GM19025 (cell line): ENCODE measurements at regions not wholly inside any gene's neighbourhood (a gene's known extent, or its start where the extent isn't known, plus 50 kb on each side); places are given as distances from the start of the nearest gene placed in this dataset.
"Not testable (repeated sequence)": the region's sequence is repeated elsewhere in the genome, so short reads cannot be mapped to it uniquely, and the experiment has no call there.

Source experiments
- ATAC-seq: cut with Tn5 transposase; IDR thresholded peaks from one replicate; pipeline ENCODE4 v1.9.1; 2021; ENCODE audit warnings: mild to moderate bottlenecking, low read depth, moderate library complexity; ENCODE audit not compliant: unreplicated experiment

DNA sequence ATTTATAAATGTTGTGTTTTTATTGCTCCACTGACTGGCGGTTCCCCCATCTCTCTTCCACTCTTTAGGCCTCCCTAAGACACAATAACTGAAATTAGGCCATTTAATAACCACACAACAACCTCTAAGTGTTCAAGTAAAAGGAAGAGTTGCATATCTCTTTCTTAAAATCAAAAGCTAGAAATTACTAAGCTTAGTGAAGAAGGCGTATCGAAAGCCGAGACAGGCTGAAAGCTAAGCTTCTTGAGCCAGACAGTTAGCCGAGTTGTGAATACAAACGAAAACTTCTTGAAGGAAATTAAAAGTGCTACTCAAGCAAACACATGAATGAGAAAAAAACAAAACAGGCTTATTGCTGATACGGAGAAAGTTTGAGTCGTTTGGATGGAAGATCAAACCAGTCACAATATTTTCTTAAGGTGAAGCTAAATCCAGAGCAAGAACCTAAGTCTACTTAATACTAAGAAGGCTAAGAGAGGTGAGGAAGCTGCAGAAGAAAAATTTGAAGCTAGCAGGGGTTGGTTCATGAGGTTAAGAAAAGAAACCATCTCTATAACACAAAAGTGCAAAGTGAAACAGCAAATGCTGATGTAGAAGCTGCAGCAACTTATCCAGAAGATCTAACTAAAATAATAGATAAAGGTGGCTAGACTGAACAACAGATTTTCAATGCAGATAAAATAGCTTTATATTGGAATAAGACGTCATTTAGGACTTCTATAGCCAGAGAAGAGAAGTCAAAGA is 194.0 kb upstream of the TTC29 start:
- ATAC-seq, result peak; percentile 61

DNA sequence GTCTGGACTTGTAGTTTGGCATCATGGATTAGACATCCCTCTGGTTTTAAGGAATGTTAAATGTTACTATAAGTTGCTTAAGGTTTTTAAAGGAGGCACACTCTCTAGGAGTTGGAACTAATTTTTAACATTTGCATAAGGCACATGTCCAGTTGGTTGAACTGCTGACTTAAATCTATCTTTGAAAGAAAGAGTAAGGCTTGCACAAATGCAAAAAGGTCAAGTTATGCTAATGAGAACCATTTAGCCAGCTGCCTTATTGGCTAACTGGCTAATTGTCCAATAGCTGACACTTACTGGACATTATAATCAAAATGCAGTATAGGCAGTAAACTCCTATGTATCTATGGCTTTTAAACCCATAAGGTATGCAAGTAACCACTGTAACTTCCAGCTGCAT is 206.1 kb upstream of the TTC29 start:
- no peak for ATAC-seq

DNA sequence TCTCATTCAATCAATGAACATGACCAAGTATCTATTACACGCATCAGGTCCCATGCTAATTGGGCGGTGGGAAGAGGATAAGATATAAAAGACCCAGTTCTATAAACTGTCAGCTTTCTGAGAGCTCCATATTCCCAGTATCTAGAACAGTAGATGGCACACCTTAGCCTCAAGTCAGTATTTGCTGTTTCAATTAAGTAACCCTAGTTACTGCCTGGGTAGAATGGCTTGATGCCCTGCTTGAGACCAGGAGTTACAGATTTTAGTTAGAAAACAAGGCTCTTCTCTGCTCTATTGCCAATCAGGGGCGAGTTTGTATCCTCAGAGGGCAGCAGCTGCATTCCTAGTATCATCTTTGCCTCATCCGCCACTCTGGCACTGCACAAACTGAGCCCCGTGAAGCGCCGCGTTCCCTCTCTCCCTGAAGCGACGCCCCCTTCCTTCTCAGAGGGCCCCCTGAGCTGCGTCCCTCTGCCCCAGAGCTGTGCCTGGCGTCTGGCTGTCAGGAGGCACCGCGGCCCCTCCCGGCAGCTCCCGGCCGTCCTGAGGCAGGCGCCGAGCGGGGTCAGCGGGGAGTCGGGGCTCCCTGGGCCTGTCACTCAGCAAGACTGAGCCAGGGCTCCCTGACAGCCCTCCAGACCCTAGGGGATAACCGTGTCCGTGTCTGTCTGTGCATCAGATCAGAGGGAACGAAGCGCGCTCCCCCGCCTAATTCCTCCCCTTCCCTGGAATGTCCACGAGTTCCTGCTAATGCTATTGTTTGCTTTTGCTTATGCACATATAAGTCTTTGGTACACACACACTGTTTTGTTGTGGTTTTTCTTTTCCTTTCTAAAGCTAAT is 212.4 kb upstream of the TTC29 start:
- no peak for ATAC-seq

DNA sequence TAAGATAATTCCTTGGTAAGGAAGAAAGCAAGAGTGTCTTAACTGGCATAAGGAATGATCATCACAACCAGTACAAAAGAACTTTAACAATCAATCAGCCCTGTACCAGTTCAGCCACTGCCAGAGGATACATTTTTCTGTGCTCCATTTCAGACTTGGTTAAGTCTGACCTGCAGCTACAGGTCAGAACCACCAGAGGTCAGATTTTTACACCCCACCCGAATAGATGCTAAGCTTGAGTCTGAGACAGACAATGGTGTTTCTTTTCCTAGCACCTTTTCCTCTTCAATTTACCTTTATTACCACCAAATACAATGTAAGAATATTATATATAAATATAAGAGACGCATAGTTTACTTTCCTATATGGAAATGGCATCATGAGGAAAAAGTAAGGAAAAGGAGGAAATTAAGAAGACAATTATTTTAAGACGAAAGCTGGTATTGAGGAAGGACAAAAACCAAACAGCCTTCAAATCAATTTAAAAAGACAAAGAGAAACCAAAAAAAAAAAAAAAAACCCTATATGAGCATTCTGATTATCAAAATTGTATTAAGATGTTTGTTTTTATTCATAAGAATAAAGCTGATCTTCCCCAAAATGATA is 215.3 kb upstream of the TTC29 start:
- peak; percentile 73 for ATAC-seq

DNA sequence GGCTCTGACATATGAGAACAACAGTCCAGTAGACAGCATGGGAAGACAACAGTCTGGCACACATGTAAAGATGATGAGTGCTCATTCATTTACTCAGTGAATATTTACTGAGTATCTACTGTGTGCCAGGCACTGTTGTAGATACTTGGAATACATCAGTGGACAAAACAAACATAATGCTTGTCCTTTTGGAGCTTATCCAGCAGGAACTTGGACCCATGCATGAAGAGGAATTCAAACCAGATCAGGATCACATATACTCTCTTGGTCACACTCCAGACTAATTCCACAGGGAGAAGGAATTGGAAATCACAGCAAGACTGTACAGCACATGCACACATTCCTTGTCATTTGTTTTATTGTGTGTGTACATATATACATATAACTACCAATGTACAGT is 217.6 kb upstream of the TTC29 start:
- ATAC-seq, result no peak

DNA sequence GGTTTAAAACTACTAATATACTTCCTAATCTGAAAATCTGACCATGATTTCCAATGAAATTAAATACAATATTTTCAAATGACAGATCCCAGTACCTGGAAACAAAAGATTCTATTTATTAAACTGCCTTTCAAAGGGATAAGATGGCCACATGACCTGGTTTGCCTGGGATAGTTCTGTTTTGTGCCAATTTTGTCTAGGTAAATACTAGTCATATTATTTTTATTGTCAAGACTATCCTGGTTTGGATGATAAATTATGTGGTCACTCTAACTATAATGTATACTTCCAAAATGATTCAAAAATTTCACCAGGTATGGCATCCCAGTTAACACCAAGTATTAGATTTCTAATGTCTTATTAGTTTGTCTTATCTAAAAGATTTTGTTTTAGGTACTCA is 222.5 kb upstream of the TTC29 start:
- ATAC-seq, result not testable (repeated sequence)

DNA sequence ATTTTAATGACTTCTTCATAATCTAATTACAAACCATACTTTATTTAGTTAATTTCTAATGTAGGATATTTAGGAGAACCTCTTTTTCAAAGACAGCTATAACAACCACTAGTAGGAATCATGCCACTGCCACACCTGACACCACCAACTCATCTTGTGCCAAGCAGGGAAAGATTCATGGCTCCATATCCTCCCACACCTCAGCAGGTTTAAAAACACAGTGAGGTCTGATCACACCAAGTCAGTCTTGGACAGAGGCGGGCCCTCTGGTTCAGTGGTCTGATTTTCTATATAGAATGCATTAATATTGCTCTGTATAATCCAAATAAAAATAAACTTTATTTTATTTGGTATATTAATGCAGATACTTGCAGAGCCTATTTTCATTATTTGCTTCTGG is 227.7 kb upstream of the TTC29 start:
- ATAC-seq, result no peak

DNA sequence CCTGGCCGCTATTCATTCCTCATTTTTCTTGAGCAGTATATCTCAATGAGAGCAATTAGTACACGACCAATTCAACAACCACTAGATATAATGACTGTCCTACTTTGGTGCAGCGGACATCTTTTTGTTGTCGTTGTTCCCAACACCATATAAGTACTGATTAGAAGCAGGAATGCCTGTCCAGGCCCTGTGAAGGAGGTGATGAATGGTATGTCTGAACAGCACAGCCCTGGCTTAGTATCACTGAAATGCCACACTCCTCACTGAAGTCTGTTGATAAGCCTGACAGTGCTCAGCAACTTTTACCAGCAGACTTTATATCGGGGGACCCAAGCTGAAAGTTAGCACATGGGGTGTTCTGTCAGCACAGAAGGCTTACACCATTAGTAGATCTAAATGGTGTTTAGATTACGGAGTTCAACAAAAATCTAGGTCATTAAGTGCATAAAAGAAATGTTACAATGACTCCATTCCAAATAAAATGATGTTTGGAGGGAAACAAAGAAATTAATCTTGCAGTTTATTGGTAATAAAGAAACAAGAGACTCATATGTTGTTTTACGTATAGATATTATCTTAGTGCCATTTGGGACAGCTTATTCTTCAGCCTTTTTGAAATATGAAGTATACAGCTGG is 228.3 kb upstream of the TTC29 start:
- ATAC-seq, result no peak

DNA sequence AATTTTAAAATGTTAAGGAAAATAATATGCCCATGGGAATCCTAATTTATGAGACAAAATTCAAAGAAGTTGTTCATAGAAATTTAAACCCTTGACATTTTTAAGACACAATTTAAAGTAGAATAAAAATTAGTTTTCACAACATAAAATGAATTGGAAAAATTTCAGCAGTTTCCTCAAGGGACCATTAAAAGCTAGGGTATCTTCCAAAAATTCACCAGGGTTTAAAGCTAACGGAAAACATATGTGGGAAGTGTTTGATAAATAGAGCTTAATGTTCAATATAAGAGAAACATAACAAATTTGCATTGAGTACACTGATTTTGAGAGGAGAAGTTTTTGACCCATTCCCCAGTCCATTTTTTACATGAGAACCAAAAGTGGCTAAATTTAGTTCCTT is 228.9 kb upstream of the TTC29 start:
- ATAC-seq, result no peak

DNA sequence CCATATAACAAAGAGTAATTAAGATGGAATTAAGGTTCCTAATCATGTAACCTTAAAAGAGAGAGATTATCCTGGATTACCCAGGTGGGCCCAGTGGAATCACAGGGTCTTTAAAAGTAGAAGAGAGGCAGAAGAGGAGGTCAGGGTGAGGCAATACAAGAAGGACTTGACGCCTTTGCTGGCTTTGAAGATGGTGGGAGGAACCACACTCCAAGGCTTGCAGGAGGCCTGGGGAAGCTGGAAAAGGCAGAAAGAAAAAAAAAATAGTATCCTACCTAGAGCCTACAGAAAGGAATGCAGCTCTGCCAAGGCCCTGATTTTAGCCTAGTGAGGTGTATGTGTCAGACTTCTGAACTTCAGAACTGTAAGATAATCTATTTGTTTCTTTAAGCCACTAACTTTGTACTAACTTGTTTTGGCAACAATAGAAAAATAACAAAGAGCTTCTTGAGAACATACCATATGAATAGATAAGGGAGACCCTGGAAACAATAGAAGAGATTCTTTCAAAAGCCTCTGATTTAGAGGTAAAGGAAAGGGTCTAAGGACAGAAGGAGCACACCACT is 229.9 kb upstream of the TTC29 start:
- no peak for ATAC-seq

DNA sequence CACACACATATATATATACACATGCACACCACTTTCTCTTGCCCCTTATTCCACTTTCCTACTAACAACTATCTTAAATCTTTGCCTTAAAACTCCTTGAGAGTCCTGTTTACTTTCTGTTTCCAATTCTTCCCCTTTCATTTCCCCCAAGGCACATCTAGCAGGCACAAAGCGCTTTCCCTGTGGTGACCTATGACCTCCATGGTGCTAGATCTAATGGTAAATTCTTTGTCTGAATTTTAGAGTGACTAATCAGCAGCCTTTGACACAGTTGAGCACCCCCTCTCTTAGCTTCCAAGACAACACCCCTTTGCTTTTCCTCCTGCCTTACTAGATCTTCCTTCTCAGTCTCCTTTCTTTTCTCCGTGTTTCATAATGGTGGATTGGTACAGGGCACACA is 236.4 kb upstream of the TTC29 start:
- no peak for ATAC-seq

DNA sequence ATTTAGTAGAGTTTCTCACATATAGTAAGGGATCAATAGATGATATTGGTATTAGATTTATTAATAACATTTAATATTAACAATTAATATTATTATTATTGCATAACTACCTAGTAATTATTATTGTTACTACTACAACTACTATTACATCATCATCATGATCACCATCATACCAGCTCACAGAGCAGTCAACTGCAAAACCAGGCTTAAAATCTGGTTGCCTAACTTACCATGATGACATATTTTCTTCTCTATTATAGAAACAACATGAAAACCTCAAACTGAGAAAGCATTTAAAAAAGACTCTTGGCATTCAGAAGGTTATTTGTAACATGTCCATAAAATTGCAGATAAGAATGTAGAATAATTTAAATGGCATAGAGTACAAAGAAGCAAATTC is 247.0 kb upstream of the TTC29 start:
- no peak for ATAC-seq

DNA sequence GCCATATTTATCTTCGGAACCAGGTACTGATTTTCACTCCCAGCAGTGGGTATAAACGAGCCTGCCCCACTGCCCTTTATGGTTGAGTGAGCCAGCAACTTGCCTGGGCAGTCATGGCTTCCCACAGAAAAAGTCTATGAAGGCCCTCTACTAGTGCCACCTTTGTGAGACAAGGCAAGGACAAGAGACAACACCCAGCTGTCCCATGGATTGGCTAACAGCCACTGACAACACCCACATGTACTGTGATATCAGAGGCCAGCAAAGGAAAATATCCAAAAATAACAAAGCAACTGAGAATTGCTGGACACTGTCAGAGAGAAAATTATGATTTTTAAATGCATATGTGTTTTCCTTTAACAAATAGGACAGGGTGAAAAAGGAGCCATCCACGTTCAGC is 248.4 kb upstream of the TTC29 start:
- no peak for ATAC-seq

DNA sequence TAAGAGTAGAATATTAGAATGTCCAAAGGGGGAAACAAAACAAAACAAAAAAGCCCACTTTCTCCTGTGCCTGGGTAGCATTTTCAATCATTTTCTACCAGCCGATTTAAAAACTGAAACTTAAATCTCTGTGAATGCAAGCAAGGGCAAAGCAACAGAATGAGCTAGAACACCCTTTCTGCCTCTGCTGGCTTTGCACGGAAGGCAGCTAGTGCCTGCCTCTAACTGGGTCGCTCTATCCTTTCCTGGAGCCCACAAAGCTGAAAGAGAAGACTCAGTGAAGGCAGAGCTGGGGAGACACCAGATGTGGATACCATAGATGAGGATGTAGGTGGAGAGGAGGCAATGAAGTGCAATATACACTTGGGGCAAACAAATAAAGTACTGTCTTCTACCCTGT is 248.9 kb upstream of the TTC29 start:
- no peak for ATAC-seq

DNA sequence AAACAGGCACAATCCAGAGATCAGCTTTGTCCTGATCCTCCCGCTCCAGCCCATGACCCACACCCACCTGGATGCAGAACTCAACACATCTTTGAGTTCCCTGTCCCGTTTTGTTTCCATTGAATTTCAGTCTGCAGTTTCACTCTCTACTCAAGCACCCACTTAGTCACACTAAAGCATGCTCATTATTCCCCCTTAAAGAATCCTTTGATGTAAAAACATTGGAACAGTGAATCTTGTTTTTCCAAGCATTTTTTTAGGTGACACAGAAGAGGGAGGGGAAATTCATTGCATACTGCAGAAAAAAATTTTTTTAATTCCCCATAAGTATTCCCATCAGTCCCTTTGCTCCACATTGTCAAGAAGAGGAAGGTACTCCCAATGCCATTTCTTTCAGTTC is 249.7 kb upstream of the TTC29 start:
- no peak for ATAC-seq

DNA sequence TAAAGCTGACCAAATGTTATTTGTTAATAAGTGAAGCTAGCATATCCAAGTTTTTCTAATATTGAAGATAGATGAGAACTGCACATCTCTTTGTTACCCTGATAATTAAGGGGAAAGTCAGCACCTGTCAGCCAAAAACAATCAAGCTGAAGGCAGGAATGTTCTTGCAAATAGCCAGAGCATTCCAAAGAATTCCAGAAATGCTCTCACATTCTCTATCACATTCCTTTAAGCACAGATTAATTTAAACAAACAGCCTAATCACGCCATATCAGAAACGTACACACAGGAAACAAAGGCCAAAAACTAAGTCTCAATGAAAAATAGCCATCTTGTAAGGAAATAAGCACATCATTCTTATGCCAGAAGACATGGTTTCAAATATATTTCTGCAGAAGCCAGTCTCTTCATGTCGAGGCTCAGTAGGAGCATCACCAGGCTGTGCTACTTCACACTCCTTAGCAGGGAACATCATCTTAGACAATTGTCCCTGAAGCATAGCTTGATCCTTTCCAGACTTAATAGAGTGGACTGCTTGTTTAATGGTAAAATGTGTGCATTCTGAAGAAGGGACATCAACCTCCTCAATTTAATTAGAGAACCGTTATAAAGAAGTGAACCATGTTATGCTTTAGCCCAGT is 252.9 kb upstream of the TTC29 start:
- no peak for ATAC-seq

DNA sequence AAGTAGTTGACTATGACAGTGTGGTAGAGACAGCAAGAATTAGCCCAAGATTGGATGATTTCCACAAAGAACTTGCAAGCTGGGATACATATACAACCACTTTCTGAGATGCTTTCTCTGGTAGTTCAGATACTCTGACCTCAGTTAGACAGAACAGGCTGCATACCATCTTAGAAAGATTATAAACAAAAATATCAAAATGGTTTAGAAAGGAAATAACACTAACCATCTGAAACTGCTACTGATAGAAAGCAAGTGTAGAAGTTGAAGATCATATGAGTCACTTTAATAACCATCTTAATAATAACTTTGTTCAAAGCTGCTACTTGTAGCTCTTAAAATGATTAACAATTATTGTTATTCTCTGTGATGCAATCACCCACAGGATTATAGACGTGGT is 255.4 kb upstream of the TTC29 start:
- no peak for ATAC-seq

DNA sequence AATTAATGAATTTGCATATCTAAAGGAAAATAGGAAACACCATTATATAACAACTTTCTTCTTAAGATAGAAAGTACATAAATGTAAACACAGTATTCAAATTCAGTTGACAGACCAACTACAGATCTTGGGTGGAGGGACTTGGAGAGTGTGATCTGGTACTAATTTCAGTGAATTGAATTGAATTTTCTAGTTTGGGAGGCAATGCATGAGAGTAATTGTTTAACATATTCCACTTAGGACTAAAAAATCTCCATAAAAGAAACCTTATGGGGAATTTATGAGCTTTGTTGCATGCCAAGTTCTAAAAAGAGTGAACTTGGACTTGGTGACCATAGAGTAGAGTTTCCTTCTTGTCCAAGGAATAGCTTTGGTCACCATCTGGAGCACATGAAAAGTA is 261.1 kb upstream of the TTC29 start:
- no peak for ATAC-seq

DNA sequence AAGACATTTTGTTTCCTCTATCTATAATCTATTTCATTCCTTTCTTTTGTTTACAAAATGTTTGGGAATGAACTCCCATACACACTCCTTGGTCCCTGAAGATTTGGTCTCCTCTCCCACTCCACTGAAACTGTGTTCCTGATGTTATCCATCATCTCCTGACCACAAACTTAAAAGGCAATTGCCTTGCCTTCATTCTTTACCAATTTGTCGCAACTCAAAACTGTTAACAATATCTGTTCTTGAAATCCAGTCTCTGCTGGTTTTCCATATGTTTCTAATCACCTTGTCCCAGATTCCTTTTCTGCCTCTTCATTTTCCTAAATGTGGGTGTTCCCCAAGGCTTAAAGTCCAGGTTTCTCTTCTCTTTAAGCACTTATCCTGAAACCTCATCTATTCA is 262.2 kb upstream of the TTC29 start:
- no peak for ATAC-seq

DNA sequence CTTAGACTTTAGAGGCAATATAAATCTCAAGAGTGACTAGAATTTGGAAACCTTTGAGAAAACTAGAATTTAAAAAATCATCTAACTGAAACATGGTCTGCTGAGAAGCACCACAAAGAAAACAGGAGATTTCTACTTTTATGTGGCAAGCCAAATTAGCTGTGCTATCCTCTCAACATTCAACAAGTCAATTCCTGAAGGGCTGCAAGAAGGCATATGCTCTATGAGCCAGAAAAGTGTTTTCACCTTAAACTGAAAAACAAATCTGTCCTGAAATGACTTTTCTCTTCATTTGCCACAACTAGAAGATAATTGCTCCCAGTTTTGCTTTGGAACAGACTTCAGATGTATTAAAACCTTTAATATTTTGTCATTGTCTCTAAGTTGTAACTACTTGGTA is 263.2 kb upstream of the EDNRA start:
- ATAC-seq, result no peak
